CD14-positive monocyte (primary cell): ENCODE measurements at regions not wholly inside any gene's neighbourhood (a gene's known extent, or its start where the extent isn't known, plus 50 kb on each side); places are given as distances from the start of the nearest gene placed in this dataset.

Experiments used
- DNase-seq, 3 donors: peaks; one replicate each; pipeline ENCODE4 v3.0.0-alpha.2; 2011 to 2022
- H2AFZ ChIP-seq: 2 replicates; pipeline ENCODE4 v1.6.0; 2012; ENCODE audit warnings: mild to moderate bottlenecking, low read depth, low read length, inconsistent platforms; ENCODE audit not compliant: insufficient read depth, poor library complexity, severe bottlenecking
- H3K27ac ChIP-seq, 2 donors: 1 replicate in 1 of 2; 2 replicates in 1 of 2; pipeline ENCODE4 v1.5.1; 2012 to 2013; ENCODE audit warnings: low read length in 2 of 2, control low read depth in 1 of 2, inconsistent platforms in 1 of 2, low read depth in 1 of 2, mild to moderate bottlenecking in 1 of 2
- H3K27me3 ChIP-seq, 2 donors: one replicate each; pipeline versions ENCODE4 v1.6.0 to v1.6.1; 2011 to 2013; ENCODE audit warnings: low read length in 2 of 2; ENCODE audit not compliant: control insufficient read depth in 2 of 2, insufficient read depth in 2 of 2
- H3K36me3 ChIP-seq, 2 donors: replicated peaks in 1 of 2; 1 replicate in 1 of 2; 2 replicates in 1 of 2; pipeline versions ENCODE4 v1.5.1 to v1.6.1; 2012 to 2013; ENCODE audit warnings: low read length in 2 of 2, control low read depth in 1 of 2, inconsistent platforms in 1 of 2, mild to moderate bottlenecking in 1 of 2; ENCODE audit not compliant: insufficient read depth in 2 of 2, control insufficient read depth in 1 of 2
- H3K4me1 ChIP-seq, 2 donors: 1 replicate in 1 of 2; 2 replicates in 1 of 2; pipeline versions ENCODE4 v1.5.1 to v1.6.1; 2012 to 2013; ENCODE audit warnings: low read length in 2 of 2, control low read depth in 1 of 2, inconsistent platforms in 1 of 2, mild to moderate bottlenecking in 1 of 2, moderate library complexity in 1 of 2; ENCODE audit not compliant: insufficient read depth in 2 of 2, control insufficient read depth in 1 of 2
- H3K4me2 ChIP-seq: replicated peaks from 2 replicates; pipeline ENCODE3; 2012; ENCODE audit warnings: low read length, moderate library complexity, mild to moderate bottlenecking; ENCODE audit not compliant: poor library complexity, severe bottlenecking; ENCODE audit errors: extremely low read depth
- H3K4me3 ChIP-seq, 3 experiments: fragments of 200-600 bp in 1 of 3; sonication (generic) in 1 of 3; replicated peaks in 1 of 3; 1 replicate in 2 of 3; 2 replicates in 1 of 3; pipeline ENCODE4 v1.5.1; 2011 to 2013; ENCODE audit warnings: low read length in 3 of 3, mild to moderate bottlenecking in 3 of 3, control low read depth in 2 of 3, low read depth in 2 of 3, inconsistent platforms in 1 of 3, moderate library complexity in 1 of 3
- H3K79me2 ChIP-seq: 2 replicates; pipeline ENCODE4 v1.6.0; 2012; ENCODE audit warnings: mild to moderate bottlenecking, control low read depth, inconsistent platforms, low read length, moderate library complexity; ENCODE audit not compliant: insufficient read depth
- H3K9ac ChIP-seq: 2 replicates; pipeline ENCODE4 v1.6.0; 2017; ENCODE audit warnings: low read length, mild to moderate bottlenecking; ENCODE audit not compliant: insufficient read depth, poor library complexity, severe bottlenecking
- H3K9me3 ChIP-seq, 2 donors: replicated peaks in 1 of 2; 1 replicate in 1 of 2; 2 replicates in 1 of 2; pipeline versions ENCODE4 v1.5.1 to v1.6.1; 2012 to 2013; ENCODE audit warnings: low read length in 2 of 2, control low read depth in 1 of 2; ENCODE audit not compliant: control insufficient read depth in 1 of 2, insufficient read depth in 1 of 2
- H4K20me1 ChIP-seq: 2 replicates; pipeline ENCODE4 v1.6.0; 2012; ENCODE audit warnings: mild to moderate bottlenecking, low read length, control low read depth, moderate library complexity; ENCODE audit not compliant: insufficient read depth
- H3K27ac Mint-ChIP-seq, 7 donors: one replicate each; pipeline ENCODE4 v1.8.0; 2020; ENCODE audit warnings: mild to moderate bottlenecking in 7 of 7, mixed read lengths in 7 of 7, moderate library complexity in 6 of 7, inconsistent platforms in 2 of 7
- H3K27me3 Mint-ChIP-seq, 3 donors: one replicate each; pipeline ENCODE4 v1.8.0; 2021 to 2022; ENCODE audit warnings: low read depth in 3 of 3, mild to moderate bottlenecking in 3 of 3, mixed read lengths in 3 of 3, moderate library complexity in 3 of 3, inconsistent platforms in 1 of 3
- H3K36me3 Mint-ChIP-seq, 2 donors: one replicate each; pipeline ENCODE4 v1.8.0; 2020; ENCODE audit warnings: mixed read lengths in 2 of 2, inconsistent platforms in 1 of 2, mild to moderate bottlenecking in 1 of 2
- H3K4me1 Mint-ChIP-seq: one replicate; pipeline ENCODE4 v1.8.0; 2020; ENCODE audit warnings: mild to moderate bottlenecking, mixed read lengths
- H3K4me3 Mint-ChIP-seq, 2 donors: one replicate each; pipeline ENCODE4 v1.8.0; 2020; ENCODE audit warnings: mild to moderate bottlenecking in 2 of 2, mixed read lengths in 2 of 2, moderate library complexity in 1 of 2
- H3K9me3 Mint-ChIP-seq, 7 donors: one replicate each; pipeline ENCODE4 v1.8.0; 2020 to 2022; ENCODE audit warnings: mixed read lengths in 7 of 7, mild to moderate bottlenecking in 6 of 7, moderate library complexity in 6 of 7, inconsistent platforms in 2 of 7
- WGBS: methylation state at CpG from one replicate; pipeline ENCODE4 v1.1.5; 2013; ENCODE audit warnings: missing lambda C conversion rate; ENCODE audit not compliant: insufficient coverage; 5-methylcytosine and 5-hydroxymethylcytosine counted together
- intact Hi-C, 2 donors: fragments of 100-400 bp; cut with micrococcal nuclease; formaldehyde crosslinking; loops; one replicate each; pipeline versions ENCODE4 v1.15.0 to v1.15.1; 2023
- TF ChIP-seq, protein P1 (sequence below): fragments of 200-600 bp; IDR thresholded peaks from one replicate; pipeline ENCODE4 v1.8.0; 2022; ENCODE audit warnings: antibody characterized with exemption, mild to moderate bottlenecking

DNA sequence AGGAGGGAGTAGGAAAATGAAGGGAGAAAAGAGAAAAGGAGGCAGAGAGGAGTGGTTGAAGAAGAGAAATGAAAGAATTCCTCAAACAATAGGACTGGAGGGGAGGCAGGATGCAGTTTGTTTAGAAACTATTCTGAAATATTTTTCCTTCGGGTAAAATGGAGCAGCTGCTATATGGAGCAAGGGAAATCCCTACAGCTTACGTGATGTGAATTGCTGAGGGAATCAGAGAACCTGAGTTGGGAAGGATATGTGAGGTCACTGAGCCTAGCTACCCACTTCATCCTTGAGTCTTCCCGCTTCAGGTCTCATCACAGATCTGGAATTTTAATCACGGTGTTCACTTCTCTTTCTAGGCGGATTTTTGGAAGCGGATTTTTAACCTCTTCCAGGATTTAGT, 204.3 kb downstream of the ERCC6L2 start:
- no peaks in the 10 kb centered on the region for H3K36me3 ChIP-seq
- no peak overlapping the region for H3K4me3 ChIP-seq
- H3K27me3 ChIP-seq: no peaks in the 10 kb centered on the region
- Mint-ChIP-seq H3K27ac (no peak overlapping the region), H3K4me1 (no peaks in the 10 kb centered on the region), H3K9me3 (peaks cover 0 to 2% (median 0%) of the 10 kb centered on the region in 7 donors), H3K4me3 (no peak overlapping the region), H3K27me3 (peaks cover 0 to 9% (median 1%) of the 10 kb centered on the region in 3 donors), H3K36me3 (no peaks in the 10 kb centered on the region)
- no peaks in the 10 kb centered on the region for H3K9me3 ChIP-seq
- TF ChIP-seq, protein P1, sequence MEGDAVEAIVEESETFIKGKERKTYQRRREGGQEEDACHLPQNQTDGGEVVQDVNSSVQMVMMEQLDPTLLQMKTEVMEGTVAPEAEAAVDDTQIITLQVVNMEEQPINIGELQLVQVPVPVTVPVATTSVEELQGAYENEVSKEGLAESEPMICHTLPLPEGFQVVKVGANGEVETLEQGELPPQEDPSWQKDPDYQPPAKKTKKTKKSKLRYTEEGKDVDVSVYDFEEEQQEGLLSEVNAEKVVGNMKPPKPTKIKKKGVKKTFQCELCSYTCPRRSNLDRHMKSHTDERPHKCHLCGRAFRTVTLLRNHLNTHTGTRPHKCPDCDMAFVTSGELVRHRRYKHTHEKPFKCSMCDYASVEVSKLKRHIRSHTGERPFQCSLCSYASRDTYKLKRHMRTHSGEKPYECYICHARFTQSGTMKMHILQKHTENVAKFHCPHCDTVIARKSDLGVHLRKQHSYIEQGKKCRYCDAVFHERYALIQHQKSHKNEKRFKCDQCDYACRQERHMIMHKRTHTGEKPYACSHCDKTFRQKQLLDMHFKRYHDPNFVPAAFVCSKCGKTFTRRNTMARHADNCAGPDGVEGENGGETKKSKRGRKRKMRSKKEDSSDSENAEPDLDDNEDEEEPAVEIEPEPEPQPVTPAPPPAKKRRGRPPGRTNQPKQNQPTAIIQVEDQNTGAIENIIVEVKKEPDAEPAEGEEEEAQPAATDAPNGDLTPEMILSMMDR: no peak
- intact Hi-C loops: no loop called here
- H3K4me1 ChIP-seq: no peaks in the 10 kb centered on the region
- H3K27ac ChIP-seq: no peak overlapping the region
- H3K9ac ChIP-seq: no peak overlapping the region
- H2AFZ ChIP-seq: no peak overlapping the region
- 95% methylated on average over 6 of the region's 6 CpGs for WGBS
- H4K20me1 ChIP-seq: no peaks in the 10 kb centered on the region
- H3K4me2 ChIP-seq: no peak overlapping the region
- no peaks in the 10 kb centered on the region for H3K79me2 ChIP-seq
- DNase-seq: no peak

- DNase-seq: no peak
- Mint-ChIP-seq H3K4me1 (no peaks in the 10 kb centered on the region), H3K4me3 (no peak overlapping the region), H3K9me3 (peaks cover 0 to 2% (median 0%) of the 10 kb centered on the region in 7 donors), H3K27me3 (peaks cover 0 to 9% (median 1%) of the 10 kb centered on the region in 3 donors), H3K27ac (no peak overlapping the region), H3K36me3 (no peaks in the 10 kb centered on the region)
- Histone ChIP-seq H3K79me2 (no peaks in the 10 kb centered on the region), H3K9ac (no peak overlapping the region), H3K4me1 (no peaks in the 10 kb centered on the region), H2AFZ (no peak overlapping the region), H3K4me3 (no peak overlapping the region), H3K9me3 (no peaks in the 10 kb centered on the region), H4K20me1 (no peaks in the 10 kb centered on the region), H3K27me3 (no peaks in the 10 kb centered on the region), H3K27ac (no peak overlapping the region), H3K4me2 (no peak overlapping the region), H3K36me3 (no peaks in the 10 kb centered on the region)
- TF ChIP-seq, protein P1: no peak
- WGBS: 100% methylated on average over 2 of the region's 4 CpGs
- intact Hi-C loops: no loop called here
Measured at GRCh38 chr9:96078897-96079490, 203.5 kb downstream of the ERCC6L2 start.
